Bone marrow (tissue), 2 donors: ENCODE measurements at regions not wholly inside any gene's neighbourhood (a gene's known extent, or its start where the extent isn't known, plus 50 kb on each side); places are given as distances from the start of the nearest gene placed in this dataset.
A peak's percentile ranks its signal among the peaks of the same experiment; 100 is the strongest.
"Not testable (repeated sequence)": the region's sequence is repeated elsewhere in the genome, so short reads cannot be mapped to it uniquely, and the experiment has no call there.

Source experiments
- DNase-seq, 2 donors: peaks; one replicate each; lab custom pipeline; 2025; lab: John Stamatoyannopoulos, UW

DNA sequence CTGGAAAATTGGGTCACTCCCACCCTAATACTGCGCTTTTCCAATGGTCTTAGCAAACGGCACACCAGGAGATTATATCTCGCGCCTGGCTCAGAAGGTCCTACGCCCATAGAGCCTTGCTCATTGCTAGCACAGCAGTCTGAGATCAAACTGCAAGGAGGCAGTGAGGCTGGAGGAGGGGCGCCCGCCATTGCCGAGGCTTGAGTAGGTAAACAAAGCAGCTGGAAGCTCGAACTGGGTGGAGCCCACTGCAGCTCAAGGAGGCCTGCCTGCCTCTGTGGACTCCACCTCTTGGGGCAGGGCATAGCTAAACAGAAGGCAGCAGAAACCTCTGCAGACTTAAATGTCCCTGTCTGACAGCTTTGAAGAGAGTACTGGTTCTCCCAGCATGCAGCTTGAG is 362.6 kb upstream of the GOT2 start:
- not testable (repeated sequence) for DNase-seq

- DNase-seq, result no peak
These were observed 356.4 kb upstream of the GOT2 start for GRCh38 chr16:59090541-59090940.

GRCh38 chr16:59088431-59088830 is 354.3 kb upstream of the GOT2 start:
- DNase-seq, result no peak

DNA sequence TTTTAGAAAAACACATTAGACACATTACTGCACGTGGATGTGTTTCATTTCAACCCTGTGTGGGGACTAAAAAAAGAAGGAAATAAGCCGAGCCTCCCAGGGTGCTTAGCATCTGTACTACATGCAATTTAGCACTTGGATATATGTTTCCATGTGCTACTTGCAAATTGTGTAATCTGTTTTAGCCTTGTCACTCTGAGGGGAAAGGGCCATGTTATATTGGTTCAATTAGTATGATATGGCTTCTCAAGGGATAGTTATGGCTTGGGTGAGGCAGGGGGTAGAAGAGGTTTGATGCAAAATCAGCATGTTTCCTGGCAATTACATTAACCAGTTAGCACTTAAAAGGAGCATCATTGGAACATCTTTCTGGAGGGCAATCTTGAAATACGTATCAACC is 353.5 kb upstream of the GOT2 start:
- no peak for DNase-seq

- peak in 1 of 2 donors; percentile 14 for DNase-seq
These were observed 333.1 kb upstream of the GOT2 start for GRCh38 chr16:59067205-59067604.

- no peak for DNase-seq
These were observed 326.1 kb upstream of the GOT2 start for GRCh38 chr16:59060207-59060606.

GRCh38 chr16:59058250-59058649 is 324.1 kb upstream of the GOT2 start:
- DNase-seq, result no peak

- no peak for DNase-seq
These were observed 319.8 kb upstream of the GOT2 start for GRCh38 chr16:59053911-59054310.

- no peak for DNase-seq
These were observed 318.1 kb upstream of the GOT2 start for GRCh38 chr16:59052231-59052630.

DNA sequence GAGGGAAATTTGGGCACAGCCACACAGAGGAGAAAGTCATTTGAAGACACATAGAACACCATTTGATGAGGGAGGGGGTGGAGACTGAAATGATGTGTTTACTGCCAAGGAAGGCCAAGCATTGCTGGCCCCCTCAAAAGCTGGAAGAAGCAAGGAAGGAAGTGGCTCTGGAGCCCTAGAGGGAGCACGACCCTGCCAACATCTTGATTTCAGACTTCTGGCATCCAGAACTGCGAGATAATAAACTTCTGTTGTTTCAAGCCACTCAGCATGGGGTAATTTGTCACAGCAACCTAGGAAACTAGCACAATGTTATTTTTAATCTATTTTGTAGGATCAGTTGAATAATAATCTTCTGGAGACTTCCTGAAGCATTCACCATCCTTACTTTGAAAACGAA is 314.8 kb upstream of the GOT2 start:
- DNase-seq, result no peak

- DNase-seq, result no peak
These were observed 313.0 kb upstream of the GOT2 start for GRCh38 chr16:59047114-59047513.

- no peak for DNase-seq
These were observed 312.2 kb upstream of the GOT2 start for GRCh38 chr16:59046335-59046734.

DNA sequence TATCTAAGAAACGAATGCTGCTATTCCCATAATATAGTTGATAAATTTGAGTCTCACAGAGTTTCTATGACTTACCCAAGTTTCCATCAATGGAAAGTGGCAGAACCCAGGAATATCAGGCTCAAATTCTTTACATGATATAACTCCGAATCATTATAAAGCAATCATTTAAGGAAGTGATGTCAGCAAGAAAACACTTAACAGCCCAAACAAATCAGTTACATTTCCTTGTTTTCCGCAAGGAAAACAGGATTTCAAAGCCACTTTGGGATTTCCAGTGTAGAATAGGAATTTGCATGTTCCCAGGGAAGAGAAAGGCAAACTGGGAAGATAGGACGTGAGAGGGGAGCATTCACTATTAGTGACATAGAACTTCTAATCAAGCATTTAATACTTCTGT is 311.4 kb upstream of the GOT2 start:
- DNase-seq, result no peak

GRCh38 chr16:59044616-59045015 is 310.5 kb upstream of the GOT2 start:
- DNase-seq, result no peak

GRCh38 chr16:59042301-59042700 is 308.2 kb upstream of the GOT2 start:
- peak in 1 of 2 donors; percentile 58 for DNase-seq

DNA sequence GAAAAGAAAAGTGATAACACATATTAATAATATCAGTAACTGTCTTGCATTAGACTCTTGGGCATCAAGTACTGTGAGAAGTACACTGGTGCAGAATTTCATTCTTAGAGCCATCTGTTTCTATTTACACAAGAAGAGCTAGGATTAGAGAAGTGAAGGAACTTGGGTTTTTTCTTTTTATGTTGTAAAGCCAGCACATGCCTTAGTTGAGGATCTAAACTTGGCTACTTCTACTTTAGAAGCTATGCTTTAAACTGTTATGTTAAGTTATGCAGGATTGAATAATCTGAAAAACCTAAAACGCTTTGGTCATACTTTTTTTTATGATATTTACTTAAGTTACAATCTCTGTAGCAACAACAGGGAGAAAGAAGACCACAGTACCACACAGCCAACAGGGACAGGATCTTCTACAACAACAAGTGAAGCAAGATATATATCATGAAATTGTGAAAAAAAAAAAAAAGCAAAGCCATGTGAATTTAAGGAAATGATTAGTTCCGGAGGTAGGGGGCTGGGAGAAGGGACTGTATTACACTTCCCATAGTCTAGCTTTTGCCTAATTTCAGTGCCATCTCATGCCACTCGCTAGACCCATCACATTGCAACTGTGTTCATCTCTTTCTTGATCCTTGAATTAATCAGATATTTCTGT is 305.1 kb upstream of the GOT2 start:
- peak in 1 of 2 donors; percentile 61 for DNase-seq

DNA sequence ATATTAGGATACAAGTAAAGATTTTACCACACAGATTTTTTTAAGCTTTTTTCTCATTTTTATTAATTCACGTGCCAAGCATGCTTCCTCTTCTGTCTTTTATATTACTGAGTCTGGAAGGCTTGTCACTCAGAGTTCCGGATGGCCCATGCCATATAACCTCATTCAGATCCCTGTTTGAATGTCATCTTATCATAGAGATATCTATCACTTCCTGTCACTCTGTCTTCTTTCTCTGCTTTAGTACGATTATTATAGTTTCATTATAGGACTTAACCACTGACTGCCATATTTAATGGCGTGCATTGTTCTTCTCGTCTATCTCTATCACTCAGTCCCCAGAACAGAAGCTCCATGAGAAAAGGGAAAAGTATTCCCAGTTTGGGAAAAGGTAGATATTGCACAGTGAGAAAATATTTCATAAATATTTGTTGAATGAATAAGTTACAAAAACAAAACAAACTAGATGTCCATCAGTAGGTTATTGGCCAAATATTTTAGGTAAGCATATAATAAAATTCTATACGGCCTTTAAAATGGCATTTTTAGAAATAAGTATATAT is 296.9 kb upstream of the GOT2 start:
- no peak for DNase-seq

GRCh38 chr16:59021751-59022150 is 287.6 kb upstream of the GOT2 start:
- DNase-seq, result no peak

GRCh38 chr16:59013930-59014329 is 279.8 kb upstream of the GOT2 start:
- no peak for DNase-seq

DNA sequence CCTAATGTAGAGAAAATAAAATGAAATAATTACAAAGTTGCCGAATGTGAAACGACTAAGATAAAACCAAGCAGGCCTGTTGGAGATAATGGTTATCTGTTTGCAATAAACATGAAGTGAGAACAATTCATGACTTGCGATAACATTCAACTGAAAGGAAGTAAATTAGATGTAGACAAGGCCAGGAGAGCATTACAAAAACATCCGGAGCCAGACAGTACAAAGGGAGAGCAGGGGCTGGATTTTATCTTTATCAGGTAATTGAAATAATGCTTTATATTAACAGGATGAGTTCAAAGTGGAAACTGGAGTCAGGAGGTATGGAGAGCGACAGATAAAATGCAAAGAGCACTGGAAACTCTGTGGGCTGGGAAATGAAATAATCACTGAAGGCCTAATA is 265.6 kb upstream of the GOT2 start:
- no peak for DNase-seq

DNA sequence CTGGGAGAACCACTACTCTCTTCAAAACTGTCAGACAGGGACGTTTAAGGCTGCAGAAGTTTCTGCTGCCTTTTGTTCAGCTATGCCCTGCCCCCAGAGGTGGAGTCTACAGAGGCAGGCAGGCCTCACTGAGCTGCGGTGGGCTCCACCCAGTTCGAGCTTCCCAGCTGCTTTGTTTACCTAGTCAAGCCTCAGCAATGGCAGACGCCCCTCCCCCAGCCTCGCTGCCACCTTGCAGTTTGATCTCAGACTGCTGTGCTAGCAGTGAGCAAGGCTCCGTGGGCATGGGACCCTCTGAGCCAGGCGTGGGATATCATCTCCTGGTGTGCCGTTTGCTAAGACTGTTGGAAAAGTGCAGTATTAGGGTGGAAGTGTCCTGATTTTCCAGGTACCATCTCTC is 258.6 kb upstream of the GOT2 start:
- not testable (repeated sequence) for DNase-seq

DNA sequence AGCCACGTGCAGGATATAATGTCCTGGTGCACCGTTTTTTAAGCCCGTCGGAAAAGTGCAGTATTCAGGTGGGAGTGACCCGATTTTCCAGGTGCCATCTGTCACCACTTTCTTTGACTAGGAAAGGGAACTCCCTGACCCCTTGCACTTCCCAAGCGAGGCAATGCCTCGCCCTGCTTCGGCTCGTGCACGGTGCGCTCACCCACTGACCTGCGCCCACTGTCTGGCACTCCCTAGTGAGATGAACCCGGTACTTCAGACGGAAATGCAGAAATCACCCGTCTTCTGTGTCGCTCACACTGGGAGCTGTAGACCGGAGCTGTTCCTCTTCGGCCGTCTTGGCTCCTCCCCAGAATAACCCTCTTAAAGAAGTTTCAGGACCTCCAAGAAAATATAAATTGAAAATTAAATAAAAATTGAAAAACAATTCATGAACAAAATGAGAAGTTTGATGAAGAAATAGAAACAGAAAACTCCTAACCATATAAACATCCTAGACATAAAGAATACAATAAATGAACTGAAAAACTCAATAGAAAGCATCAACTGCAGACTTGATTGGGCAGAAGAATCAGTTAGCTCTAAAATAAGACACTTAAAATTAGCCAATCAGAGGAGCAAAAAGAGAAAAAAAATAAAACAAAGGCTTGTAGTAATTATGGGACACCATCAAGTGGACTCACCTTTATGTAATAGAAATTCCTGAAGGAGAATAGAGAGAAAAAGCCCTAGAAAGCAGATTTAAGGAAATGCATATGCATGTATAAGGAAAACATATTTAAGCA is 249.3 kb upstream of the GOT2 start:
- DNase-seq, result not testable (repeated sequence)

DNA sequence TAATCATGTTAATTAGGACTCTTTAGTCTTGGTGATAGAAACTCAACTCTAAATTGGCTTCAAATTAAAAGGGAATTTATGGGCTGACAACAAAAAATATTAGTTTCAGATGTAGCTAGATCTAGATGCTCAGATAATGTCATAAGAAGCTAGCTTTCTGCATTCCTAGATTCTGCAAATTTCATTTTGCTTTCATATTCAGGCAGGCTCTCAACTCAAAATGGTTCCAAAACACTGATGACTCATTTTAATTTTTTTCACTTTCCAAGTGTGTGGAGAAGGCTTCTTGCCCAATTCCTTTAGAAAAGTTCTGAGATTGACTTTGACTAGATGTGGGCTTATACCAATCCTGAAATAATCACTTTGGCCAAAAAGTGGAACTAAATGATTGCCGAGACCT is 236.7 kb upstream of the GOT2 start:
- DNase-seq, result peak in 1 of 2 donors; percentile 19
